ENCODE measurements at regions not wholly inside any gene's neighbourhood (a gene's known extent, or its start where the extent isn't known, plus 50 kb on each side); places are given as distances from the start of the nearest gene placed in this dataset.

- no peak for DNase-seq (ENCODE audit: low read depth)
Measured at GRCh38 chr11:33525789-33526188, 174.8 kb downstream of the C11orf91 start.

GRCh38 chr11:33521384-33521783, 179.2 kb downstream of the C11orf91 start:
- no peak for DNase-seq (ENCODE audit: low read depth)

GRCh38 chr11:33520112-33520511, 180.5 kb downstream of the C11orf91 start:
- no peak for DNase-seq (ENCODE audit: low read depth)

- no peak for DNase-seq (ENCODE audit: low read depth)
Measured at GRCh38 chr11:33515347-33515746, 185.3 kb downstream of the C11orf91 start.

- no peak for DNase-seq (ENCODE audit: low read depth)
Measured at GRCh38 chr11:33514079-33514925, 186.3 kb downstream of the C11orf91 start.

GRCh38 chr11:33509632-33510031, 191.0 kb downstream of the C11orf91 start:
- DNase-seq (ENCODE audit: low read depth): no peak

GRCh38 chr11:33507967-33508366, 192.7 kb downstream of the C11orf91 start:
- no peak for DNase-seq (ENCODE audit: low read depth)

GRCh38 chr11:33507356-33507755, 193.3 kb downstream of the C11orf91 start:
- no peak for DNase-seq (ENCODE audit: low read depth)

- DNase-seq (ENCODE audit: low read depth): no peak
Measured at GRCh38 chr11:33505093-33505492, 195.5 kb downstream of the C11orf91 start.

- DNase-seq (ENCODE audit: low read depth): peak; percentile 2
Measured at GRCh38 chr11:33500861-33501479, 199.7 kb downstream of the C11orf91 start.

GRCh38 chr11:33500332-33500731, 200.3 kb downstream of the C11orf91 start:
- DNase-seq (ENCODE audit: low read depth): no peak

- DNase-seq (ENCODE audit: low read depth): no peak
Measured at GRCh38 chr11:33492596-33492995, 208.0 kb downstream of the C11orf91 start.

GRCh38 chr11:33490842-33491370, 209.7 kb downstream of the C11orf91 start:
- no peak for DNase-seq (ENCODE audit: low read depth)

GRCh38 chr11:33488971-33489370, 211.7 kb downstream of the C11orf91 start:
- no peak for DNase-seq (ENCODE audit: low read depth)

GRCh38 chr11:33480626-33481025, 220.0 kb downstream of the C11orf91 start:
- no peak for DNase-seq (ENCODE audit: low read depth)

GRCh38 chr11:33479231-33479630, 221.4 kb downstream of the C11orf91 start:
- no peak for DNase-seq (ENCODE audit: low read depth)

GRCh38 chr11:33478111-33478573, 221.0 kb downstream of the HIPK3 start:
- DNase-seq (ENCODE audit: low read depth): no peak

GRCh38 chr11:33476945-33477606, 219.9 kb downstream of the HIPK3 start:
- DNase-seq (ENCODE audit: low read depth): no peak

- DNase-seq (ENCODE audit: low read depth): no peak
Measured at GRCh38 chr11:33475993-33476392, 218.8 kb downstream of the HIPK3 start.

GRCh38 chr11:33474866-33475265, 217.7 kb downstream of the HIPK3 start:
- DNase-seq (ENCODE audit: low read depth): no peak

GRCh38 chr11:33471541-33471940, 214.4 kb downstream of the HIPK3 start:
- DNase-seq (ENCODE audit: low read depth): no peak

- DNase-seq (ENCODE audit: low read depth): no peak
Measured at GRCh38 chr11:33467966-33468365, 210.8 kb downstream of the HIPK3 start.

- no peak for DNase-seq (ENCODE audit: low read depth)
Measured at GRCh38 chr11:33463059-33463458, 205.9 kb downstream of the HIPK3 start.
